ENCODE measurements at regions not wholly inside any gene's neighbourhood (a gene's known extent, or its start where the extent isn't known, plus 50 kb on each side); places are given as distances from the start of the nearest gene placed in this dataset.

GRCh38 chr12:46503637-46504175, 131.1 kb upstream of the SLC38A2 start (continued):
- TF ChIP-seq MAFK (IDR thresholded peaks at IDR 0.05; ENCODE audit: low read depth, low read length) (no peak), EZH2 (IDR thresholded peaks at IDR 0.05; ENCODE audit: low read depth, low read length, severe bottlenecking) (no peak)
